Caki2 (cell line): ENCODE measurements at regions not wholly inside any gene's neighbourhood (a gene's known extent, or its start where the extent isn't known, plus 50 kb on each side); places are given as distances from the start of the nearest gene placed in this dataset.

Experiments used
- DNase-seq: peaks from one replicate; pipeline ENCODE4 v3.0.0-alpha.2; 2015; ENCODE audit warnings: low read depth
- in situ Hi-C: cut with HindIII; loops from 2 replicates; pipeline ENCODE4 v1.10.0; 2016; ENCODE audit warnings: low sequenced_read_pairs, low pct_unique_long_range_greater_than_20kb, mixed read lengths

DNA sequence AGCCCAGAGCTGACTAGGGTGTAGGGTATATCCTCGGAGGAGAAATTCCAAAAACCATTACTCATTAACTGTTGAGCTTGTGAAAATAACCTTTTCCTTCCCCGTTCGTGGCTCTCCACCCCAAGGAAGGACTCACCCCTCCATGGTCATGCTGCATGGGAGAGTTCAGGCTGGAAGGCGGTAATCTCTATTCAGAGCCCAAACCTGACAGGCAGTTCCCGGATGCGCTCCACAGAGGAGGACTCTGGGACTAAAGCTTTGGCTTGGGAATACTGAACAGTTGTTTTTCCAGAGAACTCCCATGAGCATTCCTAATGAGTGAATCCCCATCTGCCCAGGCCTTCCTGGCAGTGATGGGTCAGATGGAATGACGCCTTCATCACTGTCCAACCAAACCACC is 125.4 kb downstream of the BCOR start:
- no peak for DNase-seq
- in situ Hi-C loops = no loop called here

DNA sequence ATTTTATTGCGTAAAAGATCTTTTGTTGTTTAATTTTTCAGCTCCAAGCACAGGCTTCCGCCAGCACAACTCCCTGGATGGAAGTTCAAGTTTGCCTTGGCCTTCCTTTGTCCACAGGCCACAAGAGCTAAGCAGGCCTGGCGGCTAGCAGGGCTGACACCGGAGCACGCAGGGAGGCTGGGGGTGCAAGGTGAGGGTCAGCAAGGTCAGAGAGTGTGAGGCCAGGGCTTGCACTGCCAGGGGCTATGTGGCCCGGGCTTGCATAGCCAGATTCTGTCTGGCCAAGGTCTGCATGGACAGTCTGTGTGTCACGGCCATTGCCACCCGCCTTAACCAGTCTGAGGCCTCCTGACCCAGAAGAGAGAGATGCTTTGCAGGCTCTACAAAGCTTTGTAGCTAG is 123.9 kb downstream of the BCOR start:
- no peak for DNase-seq
- in situ Hi-C loops = no loop called here

DNA sequence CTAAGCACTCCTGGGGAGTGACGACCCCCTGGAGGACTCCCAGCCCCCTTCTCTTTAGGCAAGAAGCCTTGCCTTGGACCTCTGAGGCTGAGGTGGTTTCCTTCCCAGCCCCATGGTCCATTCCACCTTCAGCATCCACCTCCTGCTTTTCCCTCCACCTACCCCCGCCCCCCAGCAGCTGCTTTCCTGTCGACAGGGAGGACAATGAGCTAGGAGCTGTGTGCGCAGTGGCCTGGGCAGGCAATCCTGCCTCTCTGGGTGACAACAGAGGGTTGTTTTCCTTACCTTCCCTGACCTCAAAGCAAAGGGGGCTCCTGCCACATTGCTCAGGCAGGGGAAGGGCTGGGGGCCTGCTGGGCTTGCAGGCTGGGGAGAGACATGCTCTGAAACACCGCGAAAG is 123.5 kb downstream of the BCOR start:
- in situ Hi-C loops = no loop called here
- no peak for DNase-seq

DNA sequence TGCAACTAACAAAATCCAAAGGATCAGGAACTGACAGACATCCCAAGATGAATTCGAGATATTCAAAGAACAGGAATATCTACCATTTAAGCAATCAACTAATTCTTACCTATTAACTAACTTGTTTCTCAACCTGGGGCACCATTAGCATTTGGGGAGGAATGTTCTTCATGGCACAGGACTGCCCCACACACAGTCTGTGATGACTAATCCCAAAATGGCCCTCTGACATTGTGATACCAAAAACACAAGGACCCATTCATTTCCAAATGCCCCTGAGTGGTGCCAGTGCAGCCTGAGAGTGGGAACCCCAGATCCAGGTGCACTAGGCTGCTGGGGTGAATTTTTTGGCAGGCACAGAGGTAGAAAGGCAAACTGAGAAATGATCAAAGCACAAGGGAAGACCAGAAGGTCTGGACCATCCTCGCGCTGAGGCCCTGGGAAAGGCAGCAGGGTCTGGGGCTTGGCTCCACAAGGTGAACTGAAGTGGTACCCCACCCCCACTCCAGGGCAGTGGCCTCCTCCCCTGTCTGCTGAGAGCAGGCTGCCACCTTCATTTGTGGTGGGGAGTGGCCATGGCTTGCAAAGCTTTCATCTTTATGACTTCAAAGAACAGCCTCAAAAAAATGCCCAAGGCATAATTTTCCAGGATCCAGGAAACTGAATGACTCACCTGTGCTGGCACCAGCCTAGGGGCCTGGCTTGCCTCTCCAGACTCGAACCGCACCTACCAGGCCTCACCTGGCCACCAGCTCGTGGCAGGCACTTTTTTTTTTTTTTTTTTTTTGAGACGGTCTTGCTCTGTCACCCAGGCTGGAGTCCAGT is 122.4 kb downstream of the BCOR start:
- no peak for DNase-seq
- in situ Hi-C loops = no loop called here

DNA sequence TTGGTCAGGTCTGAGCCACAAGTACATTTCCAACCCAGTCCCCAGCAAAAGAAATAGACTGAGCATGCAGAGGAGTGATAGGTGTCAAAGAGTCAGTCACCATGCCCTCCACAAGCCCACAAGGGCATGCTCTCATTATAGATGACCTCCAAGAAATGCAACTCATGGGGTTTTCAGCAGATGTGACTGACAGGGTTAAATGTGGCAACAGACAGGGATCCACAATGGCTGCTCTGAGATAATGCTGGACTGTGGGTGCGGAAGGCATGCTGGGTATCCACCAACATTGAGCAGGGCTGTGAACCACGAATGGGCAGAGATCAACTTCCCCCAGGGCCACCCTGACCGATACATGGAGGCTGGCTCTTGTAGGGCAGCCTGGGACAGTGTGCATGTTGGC is 115.8 kb downstream of the BCOR start:
- no peak for DNase-seq
- in situ Hi-C loops = no loop called here

DNA sequence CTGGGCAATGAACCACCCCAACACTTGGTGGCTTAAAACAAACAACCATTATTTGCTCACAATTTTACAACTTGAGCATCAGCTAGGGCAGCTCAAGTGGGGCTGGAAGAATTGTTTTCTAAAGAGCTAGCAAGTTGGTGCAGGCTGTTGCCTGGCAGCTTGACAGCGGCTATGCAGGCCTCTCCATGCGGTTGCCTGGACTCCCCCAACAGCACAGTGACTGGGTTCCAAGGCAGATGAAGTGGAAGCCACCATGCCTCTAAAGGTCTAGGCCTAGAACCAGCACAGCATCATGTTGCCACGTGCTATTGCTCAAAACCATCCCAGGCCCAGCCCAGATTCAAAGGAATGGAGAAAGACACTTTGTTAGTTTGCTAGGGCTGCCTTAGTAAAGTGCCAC is 114.8 kb downstream of the BCOR start:
- in situ Hi-C loops = no loop called here
- no peak for DNase-seq

DNA sequence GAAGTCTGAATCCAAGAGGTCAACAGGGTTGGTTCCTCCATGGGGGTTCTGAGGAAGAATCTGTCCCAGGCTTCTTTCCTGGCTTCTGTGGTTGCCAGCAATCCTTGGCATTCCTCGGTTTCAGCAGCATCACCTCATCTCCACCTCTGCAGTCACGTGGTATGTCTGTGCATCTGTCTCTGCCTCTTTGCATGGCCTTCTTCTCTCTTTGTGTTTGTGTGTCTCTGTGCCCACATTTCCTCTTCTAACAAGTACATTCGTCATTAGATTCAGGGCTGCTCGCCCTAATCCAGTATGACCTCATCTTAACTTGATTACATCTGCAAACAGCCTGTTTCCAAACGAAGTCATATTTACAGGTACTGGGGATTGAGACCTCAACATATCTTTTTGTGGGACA is 114.0 kb downstream of the BCOR start:
- in situ Hi-C loops = no loop called here
- no peak for DNase-seq

DNA sequence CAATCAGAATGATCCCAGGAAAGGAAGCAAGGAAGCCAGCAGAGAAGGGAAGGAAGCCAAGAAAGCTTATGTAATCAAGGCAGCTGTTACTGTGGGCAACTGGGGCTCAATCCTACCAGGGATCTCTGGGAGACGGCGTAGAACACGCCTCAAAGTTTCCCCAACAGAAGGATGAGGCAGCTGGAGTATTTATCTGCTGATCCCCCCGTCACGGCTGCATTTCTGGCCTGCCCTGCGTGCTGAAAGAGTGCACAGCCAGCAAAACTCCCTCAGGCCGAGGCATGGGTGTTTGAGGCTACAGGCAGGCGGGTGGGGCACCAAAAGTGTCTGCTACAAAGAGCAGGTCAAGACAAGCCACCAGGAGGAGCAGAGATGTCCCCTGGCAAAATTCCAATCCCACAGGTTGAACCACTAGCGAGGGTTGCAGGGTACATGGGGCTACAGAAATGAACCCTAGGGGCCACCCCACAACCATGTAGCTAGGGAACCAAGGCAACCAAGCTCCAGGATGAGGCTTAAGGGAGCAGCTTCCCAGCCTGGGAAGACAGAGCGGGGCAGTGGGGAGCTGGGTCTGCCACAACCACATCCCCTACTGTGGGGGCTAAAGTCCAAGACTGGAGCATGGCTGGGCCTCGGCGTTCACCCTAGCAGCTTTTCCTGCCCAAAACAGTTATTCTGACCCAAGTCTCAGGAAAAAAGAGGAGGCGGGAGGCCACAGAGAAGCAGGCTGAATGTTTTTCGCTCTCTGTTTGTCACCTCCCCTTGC is 113.4 kb downstream of the BCOR start:
- in situ Hi-C loops = no loop called here
- no peak for DNase-seq

DNA sequence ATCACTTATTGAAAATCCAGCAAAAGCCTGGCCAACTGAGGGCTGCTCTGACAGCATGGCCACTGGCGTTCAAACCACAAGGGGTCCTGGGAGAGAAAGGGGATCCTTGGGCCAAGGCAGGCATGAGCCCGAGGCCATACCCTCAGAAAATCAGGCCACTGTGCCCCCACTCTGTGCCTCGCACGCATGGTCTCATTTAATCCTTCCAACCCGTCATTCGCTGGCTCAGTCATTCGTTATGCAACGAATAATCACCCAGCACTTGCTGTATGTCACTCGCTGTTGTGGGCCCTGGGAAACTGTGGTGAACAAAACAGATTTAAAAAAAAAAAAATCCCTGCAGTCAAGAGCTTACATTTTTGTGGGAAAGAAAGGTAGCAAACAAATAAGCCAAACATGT is 112.7 kb downstream of the BCOR start:
- DNase-seq = no peak

DNA sequence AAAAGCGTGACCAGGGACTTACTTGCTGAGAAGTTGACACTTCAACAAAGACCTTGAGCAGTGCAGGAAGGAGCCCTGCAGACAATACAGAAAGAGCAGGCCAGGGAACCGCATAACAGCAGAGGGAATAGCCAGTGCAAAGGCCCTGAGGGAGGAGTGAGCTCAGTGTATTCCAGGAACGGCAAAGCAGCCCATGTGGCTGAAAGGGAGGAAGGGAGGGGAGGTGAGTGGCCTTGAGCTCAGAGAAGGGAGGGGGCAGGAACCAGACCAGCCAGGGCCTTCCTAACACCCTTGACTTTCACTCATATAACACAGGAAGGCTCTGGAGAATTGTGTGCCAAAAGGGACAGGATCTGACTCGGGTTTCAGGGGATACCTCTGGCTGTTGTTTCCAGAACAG is 112.2 kb downstream of the BCOR start:
- in situ Hi-C loops = no loop called here
- DNase-seq = no peak

More for the DNA sequence above, 112.7 kb downstream of the BCOR start:
- in situ Hi-C loops = no loop called here

DNA sequence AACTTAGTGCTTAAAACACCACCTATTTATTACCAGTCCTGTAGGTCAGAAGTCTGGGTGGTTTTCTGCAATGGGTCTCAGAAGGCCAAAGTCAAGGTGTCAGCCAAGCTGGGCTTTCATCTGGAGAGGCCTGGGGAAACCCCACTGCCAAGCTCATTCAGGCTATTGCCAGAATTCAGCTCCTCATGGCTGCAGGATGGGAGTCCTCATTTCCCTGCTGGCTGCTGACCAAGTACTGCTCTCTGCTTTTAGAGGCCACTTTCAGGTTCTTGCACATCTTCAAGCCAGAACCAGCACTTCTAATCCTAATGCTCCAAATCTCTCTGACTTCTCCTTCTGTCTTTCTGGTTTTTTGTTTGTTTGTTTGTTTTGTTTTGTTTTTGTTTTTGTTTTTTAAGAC is 109.3 kb downstream of the BCOR start:
- in situ Hi-C loops = no loop called here
- no peak for DNase-seq

DNA sequence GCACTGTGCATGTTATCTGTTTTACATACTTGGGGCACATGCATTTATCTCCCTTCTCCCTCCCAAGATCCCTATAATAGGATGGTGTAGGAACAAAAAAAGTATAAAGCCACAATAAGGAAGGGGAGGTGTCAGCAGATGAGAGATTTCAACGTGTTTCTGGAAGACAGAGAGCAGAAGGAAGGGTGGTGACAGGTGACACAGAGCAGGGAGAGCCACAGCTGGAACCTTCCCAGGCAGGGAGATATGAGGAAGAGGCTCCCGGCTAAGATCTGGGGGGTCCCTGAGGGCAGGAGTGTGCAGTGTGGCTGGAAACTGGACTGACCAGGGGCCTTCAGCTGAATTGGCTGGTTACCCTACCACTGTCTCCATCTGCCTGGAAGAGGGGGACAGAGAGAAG is 107.4 kb downstream of the BCOR start:
- in situ Hi-C loops = no loop called here
- no peak for DNase-seq

DNA sequence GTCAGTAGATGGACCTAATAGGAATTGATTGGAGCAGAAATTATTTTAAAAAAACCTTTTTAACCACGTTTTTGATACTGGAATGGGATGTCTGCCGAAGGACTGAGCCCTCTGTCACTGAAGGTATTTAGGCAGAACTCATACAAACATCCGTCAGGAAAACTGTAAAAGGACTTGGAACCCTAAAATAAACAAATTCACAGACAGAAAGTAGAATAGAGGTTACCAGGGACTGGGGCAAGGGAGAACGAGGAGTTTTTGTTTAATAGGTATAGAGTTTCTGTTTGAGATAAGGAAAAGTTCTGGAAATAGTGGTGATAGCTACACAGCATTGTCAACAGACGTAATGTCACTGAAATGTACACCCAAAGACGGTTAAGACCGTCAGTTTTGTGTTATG is 105.5 kb downstream of the BCOR start:
- no peak for DNase-seq
- in situ Hi-C loops = no loop called here

DNA sequence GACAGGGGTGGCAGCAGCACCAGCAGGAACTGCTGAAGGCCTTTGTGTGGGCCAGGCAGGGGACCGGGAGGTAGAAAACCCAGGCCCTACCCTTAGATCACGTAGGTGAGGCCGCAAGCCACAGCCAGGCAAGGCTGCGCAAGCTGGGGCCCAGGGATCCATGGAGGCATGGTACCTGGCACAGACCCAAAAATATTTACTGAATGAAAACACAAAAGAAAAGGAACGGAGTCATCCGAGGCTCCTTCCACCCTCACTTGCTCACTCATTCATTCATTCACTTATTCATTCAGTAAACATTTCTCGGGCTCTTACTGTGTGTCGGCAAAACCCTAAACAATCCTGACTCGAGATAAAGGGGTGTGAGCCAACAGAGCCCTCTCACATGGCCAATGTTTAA is 102.3 kb downstream of the BCOR start:
- DNase-seq = no peak
- in situ Hi-C loops = no loop called here

DNA sequence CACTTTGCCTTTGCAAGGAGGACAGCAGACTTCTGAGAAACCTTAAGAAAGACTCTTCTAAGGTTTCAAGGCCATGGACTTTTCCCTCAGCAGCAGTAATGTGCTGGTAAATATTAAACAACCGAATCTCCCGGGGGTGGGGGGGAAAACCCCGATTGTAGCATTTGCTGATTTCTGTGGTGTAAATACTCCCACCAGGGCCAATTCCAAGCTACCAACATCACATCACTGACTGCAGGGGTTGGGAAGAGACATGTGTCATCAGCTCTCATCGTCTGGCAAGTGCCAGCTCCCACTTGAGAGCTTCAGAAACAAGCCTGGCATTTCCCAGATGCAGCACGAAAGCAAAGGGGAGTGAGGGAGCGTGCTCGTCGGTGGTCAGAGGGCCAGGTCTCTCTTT is 101.2 kb downstream of the BCOR start:
- no peak for DNase-seq
- in situ Hi-C loops = no loop called here

DNA sequence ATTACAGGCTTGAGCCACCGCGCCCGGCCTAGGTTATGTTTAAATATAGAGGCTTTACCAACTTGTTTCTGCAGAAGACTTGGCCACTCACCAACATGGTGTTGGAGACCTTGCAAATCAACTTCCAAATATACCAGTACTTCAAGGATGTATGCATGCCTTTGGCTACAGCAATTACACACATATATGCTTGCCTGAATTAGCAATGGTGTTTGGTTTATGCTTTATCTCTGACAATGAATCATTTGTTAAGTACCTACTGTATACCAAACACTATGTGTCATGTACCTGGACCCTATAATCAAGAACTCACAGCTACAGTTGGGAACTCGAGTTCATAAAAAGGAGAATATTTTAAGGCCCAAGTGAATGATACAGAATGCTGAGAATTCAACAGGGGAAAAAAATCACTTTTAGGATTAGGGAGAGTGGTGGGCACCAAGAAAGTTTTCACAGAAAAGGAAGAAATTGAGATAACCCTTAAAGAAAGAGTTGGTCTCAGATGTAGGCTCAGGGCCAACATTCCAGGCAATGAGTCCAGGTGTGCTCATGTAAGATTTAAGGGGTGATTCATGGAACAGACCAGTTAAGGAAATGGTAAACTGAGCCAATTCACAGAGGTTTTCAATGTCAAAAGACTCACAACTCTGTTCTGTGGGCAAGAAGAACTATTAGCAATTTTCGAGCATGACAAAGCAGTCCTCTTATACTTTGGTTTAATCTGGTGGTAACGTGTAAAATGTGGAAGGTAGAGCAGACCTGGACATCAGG is 98.9 kb downstream of the BCOR start:
- no peak for DNase-seq
- in situ Hi-C loops = no loop called here
